LNCaP clone FGC (cell line): ENCODE measurements at regions not wholly inside any gene's neighbourhood (a gene's known extent, or its start where the extent isn't known, plus 50 kb on each side); places are given as distances from the start of the nearest gene placed in this dataset.

Source experiments
- DNase-seq: peaks from one replicate; pipeline ENCODE4 v3.0.0-alpha.2; 2011; ENCODE audit warnings: low read depth
- H3K4me3 ChIP-seq: 2 replicates; pipeline ENCODE4 v1.5.1; 2011; ENCODE audit warnings: mild to moderate bottlenecking, low read depth, low read length, control low read depth
- CTCF ChIP-seq: IDR thresholded peaks from 2 replicates; pipeline ENCODE4 v1.5.1; 2012; ENCODE audit warnings: mild to moderate bottlenecking; ENCODE audit not compliant: control insufficient read depth, insufficient read depth; ENCODE audit errors: extremely low read depth

GRCh38 chrX:7759830-7760229 is 83.1 kb upstream of the VCX start:
- no peak for DNase-seq
- no peak overlapping the region for H3K4me3 ChIP-seq
- no peak for TF ChIP-seq CTCF

- DNase-seq = no peak
- no peak overlapping the region for H3K4me3 ChIP-seq
- TF ChIP-seq CTCF = no peak
Measured at GRCh38 chrX:7746856-7747255, 96.1 kb upstream of the VCX start.

GRCh38 chrX:7730071-7730470 is 112.9 kb upstream of the VCX start:
- H3K4me3 ChIP-seq = no peak overlapping the region
- DNase-seq = no peak
- TF ChIP-seq CTCF = no peak

- no peak for TF ChIP-seq CTCF
- no peak overlapping the region for H3K4me3 ChIP-seq
- DNase-seq = no peak
Measured at GRCh38 chrX:7720519-7720918, 122.5 kb upstream of the VCX start.

DNA sequence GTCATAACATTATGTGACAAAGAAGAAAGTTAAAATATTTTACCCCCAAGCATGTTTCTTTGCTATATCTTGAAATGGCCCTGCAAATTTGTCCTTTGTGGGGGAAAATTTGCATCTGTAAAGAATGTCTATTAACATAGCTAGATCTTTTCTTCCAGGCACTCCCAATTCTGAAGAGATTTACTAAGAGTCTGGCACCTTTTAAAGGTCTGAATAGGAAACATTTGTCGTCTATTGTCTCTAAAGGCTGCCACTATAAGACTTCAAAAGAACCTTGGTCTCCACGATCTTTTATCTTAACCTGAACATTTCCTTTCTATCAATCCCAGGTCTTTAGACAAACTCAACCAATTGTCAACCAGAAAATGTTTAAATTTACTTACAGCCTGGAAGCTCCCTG is 128.6 kb upstream of the VCX start:
- no peak overlapping the region for H3K4me3 ChIP-seq
- TF ChIP-seq CTCF = no peak
- no peak for DNase-seq

DNA sequence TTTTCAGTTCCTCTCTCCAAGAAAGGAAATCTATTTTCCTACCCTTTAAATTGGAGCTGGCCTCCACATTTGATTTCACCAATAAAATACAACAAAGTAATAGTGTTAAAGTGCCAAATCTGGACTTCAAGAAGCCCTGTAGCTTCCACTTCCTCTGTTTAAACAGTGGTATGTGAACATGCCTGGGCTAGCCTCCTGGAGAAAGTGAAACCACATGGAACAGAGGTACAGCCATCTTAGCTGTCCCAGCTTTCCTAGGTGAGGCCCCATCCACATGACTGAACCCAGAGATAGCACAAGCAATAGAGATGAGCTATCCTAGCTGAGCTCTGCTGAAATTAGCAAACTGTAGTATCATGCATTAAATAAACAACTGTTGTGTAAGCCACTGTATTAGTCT is 131.8 kb upstream of the VCX start:
- TF ChIP-seq CTCF = no peak
- DNase-seq = no peak
- no peak overlapping the region for H3K4me3 ChIP-seq

- no peak for TF ChIP-seq CTCF
- no peak overlapping the region for H3K4me3 ChIP-seq
- no peak for DNase-seq
Measured at GRCh38 chrX:7709845-7710244, 133.1 kb upstream of the VCX start.
